Liver (tissue), 3 donors: ENCODE measurements at regions not wholly inside any gene's neighbourhood (a gene's known extent, or its start where the extent isn't known, plus 50 kb on each side); places are given as distances from the start of the nearest gene placed in this dataset.

Experiments
- CTCF ChIP-seq: fragments of 150-350 bp; IDR thresholded peaks from 2 replicates; pipeline ENCODE4 v1.5.1; 2017; ENCODE audit warnings: improper control_type of control experiment, low read depth, low read length; ENCODE audit not compliant: missing input control
- EGR1 ChIP-seq, 2 donors: IDR thresholded peaks; 2 replicates each; pipeline ENCODE4 v1.6.1; 2016 to 2018; ENCODE audit warnings: antibody characterized with exemption in 2 of 2, low read depth in 2 of 2
- RAD21 ChIP-seq, 2 donors: IDR thresholded peaks; 2 replicates each; pipeline ENCODE4 v1.6.1; 2016; ENCODE audit warnings: antibody characterized with exemption in 2 of 2, mild to moderate bottlenecking in 2 of 2
- SP1 ChIP-seq: IDR thresholded peaks from 2 replicates; pipeline ENCODE4 v1.6.1; 2018; ENCODE audit warnings: antibody characterized with exemption, mild to moderate bottlenecking
- TAF1 ChIP-seq: conservative IDR thresholded peaks from 2 replicates; pipeline ENCODE4 v1.6.1; 2016; ENCODE audit warnings: antibody characterized with exemption, mild to moderate bottlenecking
- ZBTB33 ChIP-seq: IDR thresholded peaks from 2 replicates; pipeline ENCODE4 v1.6.1; 2016; ENCODE audit warnings: antibody characterized with exemption
- TF ChIP-seq, protein P1 (sequence below): IDR thresholded peaks from 2 replicates; pipeline ENCODE4 v1.6.1; 2016; ENCODE audit warnings: antibody characterized with exemption
- donor health status: healthy.
- donor health status: healthy.

- TF ChIP-seq CTCF (no peak), TAF1 (no peak), SP1 (no peak), ZBTB33 (no peak), RAD21 (IDR thresholded peaks at IDR 0.05) (no peak), EGR1 (IDR thresholded peaks at IDR 0.05; ENCODE audit: low read depth in 2 of 2) (no peak)
- TF ChIP-seq, protein P1, sequence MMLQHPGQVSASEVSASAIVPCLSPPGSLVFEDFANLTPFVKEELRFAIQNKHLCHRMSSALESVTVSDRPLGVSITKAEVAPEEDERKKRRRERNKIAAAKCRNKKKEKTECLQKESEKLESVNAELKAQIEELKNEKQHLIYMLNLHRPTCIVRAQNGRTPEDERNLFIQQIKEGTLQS: no peak
These were observed 621.4 kb upstream of the ALCAM start for GRCh38 chr3:104745313-104745712.
